ENCODE measurements at regions not wholly inside any gene's neighbourhood (a gene's known extent, or its start where the extent isn't known, plus 50 kb on each side); places are given as distances from the start of the nearest gene placed in this dataset.

DNA sequence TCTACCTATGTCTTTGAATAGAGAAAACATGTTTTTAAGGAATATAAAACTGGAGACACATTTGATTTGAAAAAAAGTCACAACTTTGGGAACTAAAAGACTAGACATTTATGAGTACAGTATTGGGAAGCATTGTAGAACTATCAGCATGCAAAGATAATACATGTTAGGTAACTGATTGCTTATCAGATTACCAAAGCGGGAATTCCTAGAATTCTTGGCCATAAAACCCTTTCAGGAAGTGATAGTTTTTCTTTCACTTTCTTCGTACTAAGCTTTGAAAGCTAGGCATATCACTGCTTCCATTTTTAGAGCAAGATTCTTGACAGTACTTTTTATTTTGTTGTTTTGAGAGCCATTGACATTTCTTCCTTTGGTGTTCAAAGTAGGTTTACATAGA, 646.6 kb upstream of the PITX2 start:
- no peak overlapping the region for H3K4me3 ChIP-seq
- DNase-seq (ENCODE audit: low read depth in 1 of 2, low spot score in 1 of 2) = no peak
- ChIA-PET POLR2A (no interaction called here), CTCF (no interaction called here)
- FAIRE-seq = no peak
- WGBS (ENCODE audit: missing lambda C conversion rate) = 5% methylated on average over 2 of the region's 2 CpGs
- H3K4me1 ChIP-seq = no peaks in the 10 kb centered on the region
- H3K27ac ChIP-seq = no peak overlapping the region
- no peak overlapping the region for H3K4me2 ChIP-seq
- no peak for TF ChIP-seq KDM5A (IDR thresholded peaks at IDR 0.05)
- TF ChIP-seq, protein P1, sequence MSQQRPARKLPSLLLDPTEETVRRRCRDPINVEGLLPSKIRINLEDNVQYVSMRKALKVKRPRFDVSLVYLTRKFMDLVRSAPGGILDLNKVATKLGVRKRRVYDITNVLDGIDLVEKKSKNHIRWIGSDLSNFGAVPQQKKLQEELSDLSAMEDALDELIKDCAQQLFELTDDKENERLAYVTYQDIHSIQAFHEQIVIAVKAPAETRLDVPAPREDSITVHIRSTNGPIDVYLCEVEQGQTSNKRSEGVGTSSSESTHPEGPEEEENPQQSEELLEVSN (IDR thresholded peaks at IDR 0.05; ENCODE audit: borderline replicate concordance, low read depth) = no peak
- TF ChIP-seq CHD2 (IDR thresholded peaks at IDR 0.05; ENCODE audit: low read length, partially characterized antibody) = no peak
- TF ChIP-seq CBX8 (IDR thresholded peaks at IDR 0.05) = no peak
- TF ChIP-seq ZC3H11A (IDR thresholded peaks at IDR 0.05) = no peak
- TF ChIP-seq, protein P2, sequence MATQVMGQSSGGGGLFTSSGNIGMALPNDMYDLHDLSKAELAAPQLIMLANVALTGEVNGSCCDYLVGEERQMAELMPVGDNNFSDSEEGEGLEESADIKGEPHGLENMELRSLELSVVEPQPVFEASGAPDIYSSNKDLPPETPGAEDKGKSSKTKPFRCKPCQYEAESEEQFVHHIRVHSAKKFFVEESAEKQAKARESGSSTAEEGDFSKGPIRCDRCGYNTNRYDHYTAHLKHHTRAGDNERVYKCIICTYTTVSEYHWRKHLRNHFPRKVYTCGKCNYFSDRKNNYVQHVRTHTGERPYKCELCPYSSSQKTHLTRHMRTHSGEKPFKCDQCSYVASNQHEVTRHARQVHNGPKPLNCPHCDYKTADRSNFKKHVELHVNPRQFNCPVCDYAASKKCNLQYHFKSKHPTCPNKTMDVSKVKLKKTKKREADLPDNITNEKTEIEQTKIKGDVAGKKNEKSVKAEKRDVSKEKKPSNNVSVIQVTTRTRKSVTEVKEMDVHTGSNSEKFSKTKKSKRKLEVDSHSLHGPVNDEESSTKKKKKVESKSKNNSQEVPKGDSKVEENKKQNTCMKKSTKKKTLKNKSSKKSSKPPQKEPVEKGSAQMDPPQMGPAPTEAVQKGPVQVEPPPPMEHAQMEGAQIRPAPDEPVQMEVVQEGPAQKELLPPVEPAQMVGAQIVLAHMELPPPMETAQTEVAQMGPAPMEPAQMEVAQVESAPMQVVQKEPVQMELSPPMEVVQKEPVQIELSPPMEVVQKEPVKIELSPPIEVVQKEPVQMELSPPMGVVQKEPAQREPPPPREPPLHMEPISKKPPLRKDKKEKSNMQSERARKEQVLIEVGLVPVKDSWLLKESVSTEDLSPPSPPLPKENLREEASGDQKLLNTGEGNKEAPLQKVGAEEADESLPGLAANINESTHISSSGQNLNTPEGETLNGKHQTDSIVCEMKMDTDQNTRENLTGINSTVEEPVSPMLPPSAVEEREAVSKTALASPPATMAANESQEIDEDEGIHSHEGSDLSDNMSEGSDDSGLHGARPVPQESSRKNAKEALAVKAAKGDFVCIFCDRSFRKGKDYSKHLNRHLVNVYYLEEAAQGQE (IDR thresholded peaks at IDR 0.05) = no peak
- no peak for TF ChIP-seq BHLHE40 (IDR thresholded peaks at IDR 0.05; ENCODE audit: low read depth, low read length)
- TF ChIP-seq GATA3 (IDR thresholded peaks at IDR 0.05; ENCODE audit: borderline replicate concordance) = no peak
- TF ChIP-seq SREBF2 (IDR thresholded peaks at IDR 0.05) = no peak
- TF ChIP-seq RFX5 (IDR thresholded peaks at IDR 0.05) = no peak
- TF ChIP-seq RARB (CRISPR knock-in tag; IDR thresholded peaks at IDR 0.05) = no peak
- TF ChIP-seq, protein P3, sequence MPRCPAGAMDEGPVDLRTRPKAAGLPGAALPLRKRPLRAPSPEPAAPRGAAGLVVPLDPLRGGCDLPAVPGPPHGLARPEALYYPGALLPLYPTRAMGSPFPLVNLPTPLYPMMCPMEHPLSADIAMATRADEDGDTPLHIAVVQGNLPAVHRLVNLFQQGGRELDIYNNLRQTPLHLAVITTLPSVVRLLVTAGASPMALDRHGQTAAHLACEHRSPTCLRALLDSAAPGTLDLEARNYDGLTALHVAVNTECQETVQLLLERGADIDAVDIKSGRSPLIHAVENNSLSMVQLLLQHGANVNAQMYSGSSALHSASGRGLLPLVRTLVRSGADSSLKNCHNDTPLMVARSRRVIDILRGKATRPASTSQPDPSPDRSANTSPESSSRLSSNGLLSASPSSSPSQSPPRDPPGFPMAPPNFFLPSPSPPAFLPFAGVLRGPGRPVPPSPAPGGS (IDR thresholded peaks at IDR 0.05) = no peak
- TF ChIP-seq JUN (IDR thresholded peaks at IDR 0.05) = no peak
- TF ChIP-seq, protein P4, sequence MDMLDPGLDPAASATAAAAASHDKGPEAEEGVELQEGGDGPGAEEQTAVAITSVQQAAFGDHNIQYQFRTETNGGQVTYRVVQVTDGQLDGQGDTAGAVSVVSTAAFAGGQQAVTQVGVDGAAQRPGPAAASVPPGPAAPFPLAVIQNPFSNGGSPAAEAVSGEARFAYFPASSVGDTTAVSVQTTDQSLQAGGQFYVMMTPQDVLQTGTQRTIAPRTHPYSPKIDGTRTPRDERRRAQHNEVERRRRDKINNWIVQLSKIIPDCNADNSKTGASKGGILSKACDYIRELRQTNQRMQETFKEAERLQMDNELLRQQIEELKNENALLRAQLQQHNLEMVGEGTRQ (IDR thresholded peaks at IDR 0.05) = no peak
- TF ChIP-seq, protein P5, sequence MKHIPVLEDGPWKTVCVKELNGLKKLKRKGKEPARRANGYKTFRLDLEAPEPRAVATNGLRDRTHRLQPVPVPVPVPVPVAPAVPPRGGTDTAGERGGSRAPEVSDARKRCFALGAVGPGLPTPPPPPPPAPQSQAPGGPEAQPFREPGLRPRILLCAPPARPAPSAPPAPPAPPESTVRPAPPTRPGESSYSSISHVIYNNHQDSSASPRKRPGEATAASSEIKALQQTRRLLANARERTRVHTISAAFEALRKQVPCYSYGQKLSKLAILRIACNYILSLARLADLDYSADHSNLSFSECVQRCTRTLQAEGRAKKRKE (CRISPR knock-in tag; IDR thresholded peaks at IDR 0.05; ENCODE audit: low read depth) = no peak
- no peak for TF ChIP-seq EHF (CRISPR knock-in tag; IDR thresholded peaks at IDR 0.05)
- TF ChIP-seq, protein P6, sequence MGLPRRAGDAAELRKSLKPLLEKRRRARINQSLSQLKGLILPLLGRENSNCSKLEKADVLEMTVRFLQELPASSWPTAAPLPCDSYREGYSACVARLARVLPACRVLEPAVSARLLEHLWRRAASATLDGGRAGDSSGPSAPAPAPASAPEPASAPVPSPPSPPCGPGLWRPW (IDR thresholded peaks at IDR 0.05) = no peak
- TF ChIP-seq NPAS2 (CRISPR knock-in tag; IDR thresholded peaks at IDR 0.05; ENCODE audit: borderline replicate concordance) = no peak
- no peak for TF ChIP-seq HEYL (CRISPR knock-in tag; IDR thresholded peaks at IDR 0.05)
- no peak for ATAC-seq
- H3K9me3 ChIP-seq = no peaks in the 10 kb centered on the region

DNA sequence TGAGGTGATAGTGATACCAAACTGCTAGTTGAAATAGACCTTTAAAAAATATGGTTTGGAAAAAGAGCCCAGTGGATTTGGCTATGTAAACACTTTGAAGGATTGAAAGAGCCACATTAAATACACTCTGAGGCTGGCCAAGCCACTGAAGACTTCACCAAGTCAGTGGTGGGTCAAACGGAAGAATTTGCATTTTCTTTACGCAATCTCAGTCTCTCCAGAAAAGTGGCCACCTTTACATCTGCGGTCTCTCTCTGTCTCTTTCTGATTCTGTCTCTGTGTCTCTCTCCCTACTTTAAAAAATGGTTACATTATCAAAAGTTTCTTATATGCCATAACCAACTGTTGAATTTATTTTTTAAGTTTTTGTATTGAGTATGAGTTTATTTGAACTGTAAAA, 651.2 kb upstream of the PITX2 start:
- 59% methylated on average over 3 of the region's 3 CpGs for WGBS (ENCODE audit: missing lambda C conversion rate)
- Histone ChIP-seq H3K9me3 (no peaks in the 10 kb centered on the region), H3K27ac (no peak overlapping the region), H3K4me1 (no peaks in the 10 kb centered on the region), H3K4me3 (no peak overlapping the region), H3K4me2 (no peak overlapping the region)
- DNase-seq (ENCODE audit: low read depth in 1 of 2, low spot score in 1 of 2) (no peak), ATAC-seq (no peak), FAIRE-seq (no peak)
- ChIA-PET CTCF (no interaction called here), POLR2A (no interaction called here)
- TF ChIP-seq CHD2 (IDR thresholded peaks at IDR 0.05; ENCODE audit: low read length, partially characterized antibody) = no peak
- TF ChIP-seq, protein P3 (IDR thresholded peaks at IDR 0.05) = no peak
- no peak for TF ChIP-seq ZFP36 (IDR thresholded peaks at IDR 0.05; ENCODE audit: borderline replicate concordance, partially characterized antibody)
- no peak for TF ChIP-seq ZSCAN20 (CRISPR knock-in tag; IDR thresholded peaks at IDR 0.05)
- TF ChIP-seq MYC (IDR thresholded peaks at IDR 0.05; ENCODE audit: borderline replicate concordance, low read length) = no peak
- TF ChIP-seq, protein P1 (IDR thresholded peaks at IDR 0.05; ENCODE audit: borderline replicate concordance, low read depth) = no peak
